Transverse colon (tissue), 4 donors: ENCODE measurements at regions not wholly inside any gene's neighbourhood (a gene's known extent, or its start where the extent isn't known, plus 50 kb on each side); places are given as distances from the start of the nearest gene placed in this dataset.
"Not testable (repeated sequence)": the region's sequence is repeated elsewhere in the genome, so short reads cannot be mapped to it uniquely, and the experiment has no call there.

Source experiments
- DNase-seq: peaks from one replicate; pipeline ENCODE4 v3.0.0-alpha.2; 2019
- H3K27ac ChIP-seq, 4 donors: fragments of 200-600 bp; sonication (generic); 2 replicates each; pipeline ENCODE4 v1.5.1; 2016 to 2018; ENCODE audit warnings: inconsistent platforms in 4 of 4
- H3K27me3 ChIP-seq: fragments of 200-600 bp; sonication (generic); 2 replicates; pipeline ENCODE4 v1.5.1; 2017; ENCODE audit warnings: inconsistent platforms
- H3K36me3 ChIP-seq, 4 donors: fragments of 200-600 bp; sonication (generic); 2 replicates each; pipeline ENCODE4 v1.5.1; 2017 to 2019; ENCODE audit warnings: inconsistent platforms in 4 of 4
- H3K4me1 ChIP-seq, 4 donors: fragments of 200-600 bp; sonication (generic); 2 replicates each; pipeline ENCODE4 v1.5.1; 2017 to 2020; ENCODE audit warnings: inconsistent platforms in 4 of 4
- H3K4me3 ChIP-seq, 4 donors: fragments of 200-600 bp; sonication (generic); 1 replicate in 1 of 4; 2 replicates in 3 of 4; pipeline versions ENCODE4 v1.5.1 to v1.6.1; 2017 to 2019; ENCODE audit warnings: inconsistent platforms in 4 of 4
- H3K9me3 ChIP-seq, 2 donors: fragments of 200-600 bp; sonication (generic); 2 replicates each; pipeline ENCODE4 v1.5.1; 2017 to 2019; ENCODE audit warnings: inconsistent platforms in 2 of 2
- EP300 ChIP-seq: sonication (generic); formaldehyde crosslinking; IDR thresholded peaks from one replicate; pipeline ENCODE4 v1.6.1; 2017; ENCODE audit warnings: antibody characterized with exemption, low read depth
- POLR2A ChIP-seq: fragments of 450-650 bp; IDR thresholded peaks from one replicate; pipeline ENCODE4 v1.6.1; 2016; ENCODE audit warnings: antibody characterized with exemption, mild to moderate bottlenecking, moderate library complexity
- POLR2AphosphoS5 ChIP-seq, 3 donors: sonication (generic); formaldehyde crosslinking; IDR thresholded peaks; one replicate each; pipeline ENCODE4 v1.6.1; 2016; ENCODE audit warnings: antibody characterized with exemption in 3 of 3
- WGBS, 2 donors: methylation state at CpG; one replicate each; pipeline ENCODE4 v1.1.5; 2018; ENCODE audit warnings: low coverage in 1 of 2; 5-methylcytosine and 5-hydroxymethylcytosine counted together
- in situ Hi-C, 4 donors: fragments of 200-750 bp; cut with MboI; loops; one replicate each; pipeline versions ENCODE4 v1.15.0 to v1.15.1; 2017; ENCODE audit warnings: low sequenced_read_pairs in 3 of 4, low pct_ligation_motif_present in 1 of 4, low pct_unique_long_range_greater_than_20kb in 1 of 4
- intact Hi-C: fragments of 100-400 bp; cut with DNase I; formaldehyde crosslinking; loops from one replicate; pipeline ENCODE4 v1.15.1; 2023; ENCODE audit warnings: low total_unique reads
- TF ChIP-seq, protein P1 (sequence below), 5 experiments: fragments of 200-600 bp in 3 of 5; fragments of 450-650 bp in 2 of 5; sonication (generic) in 3 of 5; IDR thresholded peaks; 1 replicate in 2 of 5; 2 replicates in 3 of 5; pipeline ENCODE4 v1.5.1; 2016 to 2017; ENCODE audit warnings: antibody characterized with exemption in 5 of 5, inconsistent platforms in 3 of 5, mild to moderate bottlenecking in 2 of 5, moderate library complexity in 1 of 5

DNA sequence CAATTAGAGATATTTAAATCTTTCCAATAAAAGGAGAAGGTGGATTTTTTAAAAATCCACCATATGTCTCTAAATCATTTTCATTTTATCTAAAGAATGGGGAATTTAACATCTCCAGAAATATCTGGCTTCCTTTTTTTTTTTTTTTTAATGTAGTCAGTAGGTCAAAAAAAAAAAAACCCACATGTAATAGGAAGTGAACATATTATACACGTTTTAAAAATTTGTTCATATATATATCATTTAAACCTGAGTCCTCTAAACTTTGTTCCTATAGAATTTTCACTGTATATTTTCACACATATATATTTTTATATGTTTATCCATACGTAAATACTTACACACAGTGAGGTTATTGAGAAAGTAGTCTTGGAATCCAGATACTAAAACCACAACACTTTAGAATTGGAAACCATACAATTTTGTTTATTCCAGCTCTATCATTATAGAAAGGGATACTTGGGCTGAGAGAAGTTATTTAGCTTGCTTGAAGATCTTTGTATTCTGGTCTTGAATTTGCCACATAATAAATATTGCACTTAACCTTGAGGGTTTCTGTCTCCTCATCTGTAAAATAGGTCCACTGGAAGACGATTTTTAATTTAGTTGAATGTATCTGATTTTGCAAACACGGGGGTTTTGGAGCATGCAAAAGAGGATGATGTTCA lies 62.1 kb upstream of the ZNF217 start:
- peaks cover 12 to 66% (median 35%) of the 10 kb centered on the region in 4 donors for H3K4me1 ChIP-seq
- intact Hi-C loops = no loop called here
- H3K36me3 ChIP-seq = no peaks in the 10 kb centered on the region
- H3K27ac ChIP-seq = peak overlapping the region; percentile 79 to 91 (median 82)
- WGBS, 2 donors = 66 to 67% methylated on average over 4 of the region's 4 CpGs
- H3K27me3 ChIP-seq = no peaks in the 10 kb centered on the region
- in situ Hi-C loops = no loop called here
- no peak overlapping the region for H3K4me3 ChIP-seq
- no peak for TF ChIP-seq EP300
- no peak for TF ChIP-seq POLR2A
- DNase-seq = no peak
- no peaks in the 10 kb centered on the region for H3K9me3 ChIP-seq

GRCh38 chr20:53654932-53655624 lies 61.4 kb upstream of the ZNF217 start:
- WGBS, 2 donors = 23 to 51% methylated on average over 13 of the region's 13 CpGs
- TF ChIP-seq, protein P1, sequence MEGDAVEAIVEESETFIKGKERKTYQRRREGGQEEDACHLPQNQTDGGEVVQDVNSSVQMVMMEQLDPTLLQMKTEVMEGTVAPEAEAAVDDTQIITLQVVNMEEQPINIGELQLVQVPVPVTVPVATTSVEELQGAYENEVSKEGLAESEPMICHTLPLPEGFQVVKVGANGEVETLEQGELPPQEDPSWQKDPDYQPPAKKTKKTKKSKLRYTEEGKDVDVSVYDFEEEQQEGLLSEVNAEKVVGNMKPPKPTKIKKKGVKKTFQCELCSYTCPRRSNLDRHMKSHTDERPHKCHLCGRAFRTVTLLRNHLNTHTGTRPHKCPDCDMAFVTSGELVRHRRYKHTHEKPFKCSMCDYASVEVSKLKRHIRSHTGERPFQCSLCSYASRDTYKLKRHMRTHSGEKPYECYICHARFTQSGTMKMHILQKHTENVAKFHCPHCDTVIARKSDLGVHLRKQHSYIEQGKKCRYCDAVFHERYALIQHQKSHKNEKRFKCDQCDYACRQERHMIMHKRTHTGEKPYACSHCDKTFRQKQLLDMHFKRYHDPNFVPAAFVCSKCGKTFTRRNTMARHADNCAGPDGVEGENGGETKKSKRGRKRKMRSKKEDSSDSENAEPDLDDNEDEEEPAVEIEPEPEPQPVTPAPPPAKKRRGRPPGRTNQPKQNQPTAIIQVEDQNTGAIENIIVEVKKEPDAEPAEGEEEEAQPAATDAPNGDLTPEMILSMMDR (IDR thresholded peaks at IDR 0.05) = no peak
- no peak for TF ChIP-seq POLR2A
- TF ChIP-seq POLR2AphosphoS5 (IDR thresholded peaks at IDR 0.05) = peak in 1 of 3 donors; percentile 33
- no peak for TF ChIP-seq EP300
- Histone ChIP-seq H3K27me3 (no peaks in the 10 kb centered on the region), H3K36me3 (no peaks in the 10 kb centered on the region), H3K4me3 (peak overlapping the region in 2 of 4 donors; percentile 5 to 37), H3K27ac (peak overlapping the region; percentile 79 to 91 (median 82)), H3K9me3 (no peaks in the 10 kb centered on the region), H3K4me1 (peaks cover 12 to 59% (median 28%) of the 10 kb centered on the region in 4 donors)
- intact Hi-C loops (no loop called here), in situ Hi-C loops (no loop called here)
- peak; percentile 61 for DNase-seq

- H3K9me3 ChIP-seq, H3K36me3 ChIP-seq, in situ Hi-C loops, intact Hi-C loops, H3K27me3 ChIP-seq, DNase-seq: not testable (repeated sequence)
- peaks cover 12 to 54% (median 27%) of the 10 kb centered on the region in 4 donors for H3K4me1 ChIP-seq
- peak overlapping the region; percentile 79 to 91 (median 82) for H3K27ac ChIP-seq
- WGBS, 2 donors = 72 to 82% methylated on average over 6 to 8 of the region's 8 CpGs
- peak overlapping the region in 2 of 4 donors; percentile 5 to 37 for H3K4me3 ChIP-seq
These were observed 60.9 kb upstream of the ZNF217 start for GRCh38 chr20:53654521-53654920.

DNA sequence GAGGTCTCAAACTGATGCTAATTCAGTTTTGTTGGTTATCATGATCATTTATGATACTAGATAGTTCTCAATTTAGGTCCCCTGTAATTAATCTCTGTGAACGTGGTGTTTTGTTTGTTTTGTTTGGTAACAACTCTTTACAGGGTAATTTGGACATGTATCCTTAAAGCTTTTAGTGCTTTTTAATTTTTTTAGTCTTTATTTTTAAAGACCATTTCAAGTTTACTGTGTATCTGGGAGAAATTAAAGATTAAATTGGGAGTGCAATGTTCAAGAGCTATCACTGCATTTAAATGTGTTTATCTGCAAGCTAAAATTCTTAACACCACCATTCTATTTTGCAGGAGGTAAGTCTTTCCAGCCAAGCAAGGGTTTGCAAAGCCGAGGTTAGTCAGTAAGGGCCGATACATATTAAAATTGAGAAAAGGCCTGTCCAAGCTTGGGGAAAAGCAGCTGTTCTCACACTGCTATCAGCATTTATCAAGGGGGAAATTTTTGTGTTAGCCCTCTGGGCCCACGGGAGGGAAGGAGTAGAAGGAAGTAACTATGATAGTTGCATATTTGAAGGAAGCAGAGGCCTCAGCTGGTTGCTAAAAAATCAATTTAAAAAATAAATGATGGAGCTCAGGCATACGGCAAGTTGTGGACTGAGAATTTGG lies 59.3 kb upstream of the ZNF217 start:
- Histone ChIP-seq H3K27ac (peak overlapping the region; percentile 79 to 91 (median 82)), H3K4me1 (peaks cover 12 to 53% (median 27%) of the 10 kb centered on the region in 4 donors), H3K27me3 (no peaks in the 10 kb centered on the region), H3K36me3 (no peaks in the 10 kb centered on the region), H3K9me3 (no peaks in the 10 kb centered on the region), H3K4me3 (no peak overlapping the region)
- no peak for DNase-seq
- intact Hi-C loops (no loop called here), in situ Hi-C loops (no loop called here)
- TF ChIP-seq POLR2A (no peak), EP300 (no peak), POLR2AphosphoS5 (IDR thresholded peaks at IDR 0.05) (no peak)
- TF ChIP-seq, protein P1 (IDR thresholded peaks at IDR 0.05) = no peak
- WGBS, 2 donors = 27 to 40% methylated on average over 5 of the region's 5 CpGs
